Stromal cell of bone marrow (primary cell): ENCODE measurements at regions not wholly inside any gene's neighbourhood (a gene's known extent, or its start where the extent isn't known, plus 50 kb on each side); places are given as distances from the start of the nearest gene placed in this dataset.

Source experiments
- DNase-seq: peaks from one replicate; pipeline ENCODE4 v3.0.0-alpha.2; 2012; ENCODE audit warnings: low read depth

DNA sequence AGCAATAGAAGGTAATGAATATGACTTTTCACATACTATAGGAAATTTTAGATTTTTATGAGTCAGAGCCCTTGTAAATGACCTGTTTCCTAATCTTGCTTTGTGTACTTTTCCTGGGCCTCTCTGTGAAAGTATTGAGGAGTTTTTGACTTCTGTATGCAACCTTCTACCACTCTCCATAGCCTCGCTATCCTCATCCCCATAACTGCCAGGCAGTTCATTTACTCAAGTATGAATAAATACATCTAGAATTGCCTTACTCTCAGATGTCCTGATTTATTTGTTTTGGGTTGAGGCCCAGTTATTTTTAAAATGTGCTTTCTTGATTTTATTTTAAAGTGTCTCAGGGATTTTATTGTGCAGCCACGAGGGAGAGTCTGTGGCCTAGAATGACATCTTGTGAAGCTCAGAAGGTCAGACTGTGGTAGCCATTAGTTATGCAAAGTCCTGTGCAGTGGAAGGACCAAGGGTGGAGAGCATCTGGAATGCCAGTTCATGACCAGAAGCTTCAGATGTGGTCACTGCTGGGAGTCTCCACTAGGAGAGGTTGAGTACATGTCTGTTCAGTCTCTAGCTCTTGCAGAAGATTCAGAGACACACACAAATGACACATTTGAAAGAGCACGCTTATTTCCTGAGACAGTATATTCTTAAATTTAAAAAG, 346.2 kb upstream of the IMPG1 start:
- DNase-seq: no peak

DNA sequence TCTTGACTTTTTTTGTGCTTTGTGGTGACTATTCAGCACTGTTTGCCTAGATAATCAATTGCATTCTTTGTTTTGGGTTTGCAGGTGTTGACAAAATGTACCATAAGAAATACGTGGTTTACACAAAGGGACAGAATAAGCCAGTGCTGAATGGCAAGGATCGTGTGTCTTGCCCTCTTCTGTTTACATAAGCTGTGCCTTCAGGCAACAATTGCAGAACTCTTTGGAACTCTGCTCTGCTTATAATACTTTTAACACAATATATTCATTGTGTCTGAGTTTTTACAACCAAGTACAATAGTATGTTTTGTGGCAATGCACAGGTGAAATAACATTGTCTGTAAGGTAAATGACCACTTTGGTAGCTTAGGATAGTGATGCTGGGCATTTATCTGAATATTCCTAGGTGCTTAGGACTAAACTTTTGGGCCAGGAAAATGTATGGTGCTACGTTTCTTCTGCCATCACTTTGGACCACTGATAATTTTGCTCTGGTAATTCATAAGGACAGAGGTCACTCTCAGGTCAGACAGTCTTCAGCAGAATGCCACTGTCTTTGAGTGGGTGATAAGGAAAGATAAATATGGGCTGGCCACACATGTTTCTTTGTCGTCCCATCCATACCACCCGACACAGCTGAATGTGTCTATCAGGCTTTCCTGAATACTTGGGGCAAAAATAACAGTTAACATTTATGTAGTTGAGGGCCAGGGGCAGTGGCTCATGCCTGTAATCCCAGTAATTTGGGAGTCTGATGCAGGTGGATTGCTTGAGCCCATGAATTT, 344.6 kb upstream of the IMPG1 start:
- no peak for DNase-seq

DNA sequence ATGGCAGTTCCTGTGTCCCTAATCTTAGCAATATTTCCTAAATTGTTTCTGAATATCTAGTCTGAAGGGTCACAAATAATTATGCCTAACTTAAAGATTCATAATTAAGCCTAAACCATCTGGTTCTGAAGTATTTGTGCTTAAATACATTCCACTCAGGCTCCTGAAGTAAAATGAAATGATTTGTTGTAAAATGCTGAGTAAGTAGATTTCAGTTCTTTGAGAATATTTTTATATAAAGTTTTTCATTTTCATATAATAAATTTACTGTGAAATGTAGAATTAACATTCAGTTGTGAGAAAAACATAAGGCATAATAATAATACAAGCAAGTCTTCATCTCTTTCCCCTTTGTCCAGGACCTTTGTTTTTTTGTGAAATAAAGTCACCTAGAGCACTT, 330.6 kb upstream of the IMPG1 start:
- no peak for DNase-seq

DNA sequence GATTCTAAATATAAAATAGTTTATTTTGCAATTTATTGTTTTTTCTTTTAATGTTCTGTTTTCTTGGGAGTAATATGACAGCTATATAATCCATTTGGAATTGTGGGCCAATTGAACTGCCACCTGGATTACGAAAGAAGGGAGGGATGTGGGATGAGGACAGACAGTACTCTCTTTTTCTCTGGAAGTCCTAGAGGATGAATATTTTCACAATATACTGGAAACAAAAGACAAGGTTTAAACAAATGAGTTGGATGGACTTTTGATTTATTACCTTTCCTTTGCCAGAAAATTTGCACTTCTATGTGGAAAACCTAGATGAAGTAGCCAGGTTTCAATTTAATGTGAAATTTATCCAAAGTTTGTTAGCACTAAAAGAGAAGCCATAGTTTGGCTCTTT, 325.5 kb upstream of the IMPG1 start:
- no peak for DNase-seq

DNA sequence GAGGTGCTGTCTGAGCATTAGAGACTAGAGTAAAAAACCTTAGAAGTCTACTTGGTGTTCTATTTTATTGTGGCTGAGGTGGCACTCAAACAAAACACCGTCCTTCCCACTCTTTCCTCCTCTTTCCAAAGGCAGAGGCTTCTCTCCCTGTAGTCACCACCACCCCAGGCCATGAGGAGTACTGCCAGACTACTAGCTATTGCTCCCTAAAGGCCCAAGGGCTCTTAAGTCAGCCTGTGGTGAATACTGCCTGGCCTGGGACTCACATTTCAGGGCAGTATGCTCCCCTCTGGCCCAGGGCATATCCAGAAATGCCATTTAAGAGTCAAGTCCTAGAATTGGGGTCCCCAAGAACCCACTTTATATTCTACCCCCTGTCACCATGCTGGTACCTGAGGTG, 309.7 kb upstream of the IMPG1 start:
- DNase-seq: no peak

DNA sequence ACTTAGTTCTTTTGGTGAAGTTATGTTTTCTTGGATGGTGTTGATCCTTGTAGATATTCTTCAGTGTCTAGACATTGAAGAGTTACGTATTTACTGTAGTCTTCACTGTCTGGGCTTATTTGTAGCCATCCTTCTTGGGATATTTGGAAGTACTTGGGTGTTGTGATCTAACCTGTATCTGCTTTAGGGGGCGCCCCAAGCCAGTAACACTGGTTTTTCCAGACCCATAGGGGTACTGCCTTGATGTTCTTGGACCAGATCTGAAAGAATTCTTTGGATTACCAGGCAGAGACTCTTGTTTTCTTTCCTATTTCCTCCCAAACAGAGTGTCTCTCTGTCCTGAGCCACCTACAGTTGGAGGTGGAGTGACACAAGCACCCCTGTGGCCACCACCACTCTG, 309.1 kb upstream of the IMPG1 start:
- no peak for DNase-seq

DNA sequence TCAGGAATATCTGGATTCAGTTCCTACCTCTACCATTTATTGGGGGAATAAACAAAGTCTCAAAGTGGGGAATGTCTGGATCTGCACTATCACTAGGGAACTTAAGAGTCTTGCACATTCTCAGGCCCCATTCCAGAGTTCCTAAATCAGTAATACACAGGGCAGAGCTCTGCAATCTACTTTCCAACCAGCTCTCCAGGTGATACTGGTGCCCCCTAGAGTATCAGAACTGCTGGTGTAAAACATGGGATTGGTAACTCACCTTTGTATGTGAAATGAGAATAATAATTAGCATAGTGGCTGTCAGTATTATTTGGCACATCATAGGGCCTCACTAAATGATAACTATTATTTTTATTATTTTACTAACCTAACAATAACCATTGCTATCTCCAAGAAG, 278.8 kb upstream of the IMPG1 start:
- no peak for DNase-seq

DNA sequence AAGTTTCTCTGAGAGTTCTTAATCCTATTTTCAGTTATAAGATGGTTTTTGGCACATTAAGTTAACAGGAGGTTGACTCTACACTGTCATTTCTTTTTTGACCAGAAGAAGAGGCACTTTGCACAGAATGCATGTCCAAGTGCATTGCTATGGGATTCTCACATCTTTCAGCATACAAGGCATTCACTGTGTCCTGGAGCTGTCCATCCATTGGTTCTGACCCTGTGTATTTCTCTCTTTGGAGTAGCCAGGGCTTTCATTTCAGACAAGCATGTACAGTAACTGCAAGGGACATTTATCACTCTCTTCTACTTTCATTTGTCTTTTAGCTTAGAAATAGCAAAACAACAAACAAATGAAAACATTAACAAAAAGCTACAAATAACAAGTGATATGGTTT, 275.1 kb upstream of the IMPG1 start:
- no peak for DNase-seq

DNA sequence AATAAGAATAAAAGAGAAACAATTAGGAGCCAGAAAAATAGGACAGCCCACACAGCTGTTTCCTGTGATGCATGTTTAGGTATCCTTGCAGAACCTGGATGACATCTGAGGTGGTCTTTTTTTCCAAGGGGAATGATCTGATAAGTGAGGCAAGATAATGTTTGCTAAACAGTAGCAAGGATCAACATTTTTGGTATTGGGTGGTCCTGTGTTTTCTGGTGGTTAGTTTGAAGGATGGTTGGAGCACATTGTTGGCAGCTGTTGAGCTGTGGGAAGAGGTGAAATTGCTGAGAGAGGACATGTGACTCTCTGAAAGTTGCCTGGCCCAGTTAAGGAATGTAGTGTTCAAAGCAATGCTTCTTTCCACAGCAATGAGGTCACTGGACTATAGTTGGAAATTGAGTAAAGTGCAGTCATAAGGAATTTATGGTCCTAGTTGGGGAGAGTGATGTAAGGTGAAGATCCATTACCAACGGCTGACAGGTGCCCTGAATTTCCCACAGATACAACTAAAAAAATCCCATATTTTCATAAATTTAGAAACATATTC, 270.2 kb upstream of the IMPG1 start:
- no peak for DNase-seq

DNA sequence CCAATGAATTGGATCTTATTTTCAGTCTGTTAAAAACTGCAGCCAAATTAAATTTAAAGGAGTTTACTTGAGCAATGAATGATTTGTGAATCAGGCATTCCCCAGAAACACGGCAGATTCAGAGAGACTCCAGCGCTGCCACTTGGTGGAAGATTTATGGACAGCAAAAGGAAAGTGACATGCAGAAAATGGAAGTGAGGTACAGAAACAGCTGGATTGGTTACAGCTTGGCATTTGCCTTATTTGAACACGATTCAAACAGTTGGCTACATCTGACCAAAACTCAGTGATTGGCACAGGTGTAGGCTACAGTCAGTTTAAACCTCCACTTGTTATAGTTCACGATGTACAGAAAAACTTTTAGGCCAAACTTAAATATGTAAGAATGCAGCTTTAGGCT, 257.6 kb upstream of the IMPG1 start:
- DNase-seq: no peak

DNA sequence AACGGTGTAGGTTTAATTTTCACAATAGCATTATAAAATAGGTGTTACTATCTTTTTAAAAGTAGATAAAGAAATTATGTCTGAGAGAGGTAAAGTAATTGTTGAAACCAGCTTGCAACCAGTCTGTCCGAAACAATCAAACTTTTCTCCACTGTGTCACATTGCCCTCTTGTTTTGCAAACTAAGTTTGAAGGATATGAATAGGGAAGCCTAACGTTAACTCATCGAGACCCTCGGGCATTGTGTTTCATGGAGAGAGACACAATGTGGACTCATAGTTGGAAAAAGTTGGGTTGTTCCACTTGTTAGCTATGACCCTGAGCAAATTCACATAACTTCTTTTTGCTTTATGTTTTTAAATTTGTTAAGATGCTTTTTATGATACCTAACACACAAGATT, 254.4 kb upstream of the IMPG1 start:
- DNase-seq: no peak
